ENCODE measurements at regions not wholly inside any gene's neighbourhood (a gene's known extent, or its start where the extent isn't known, plus 50 kb on each side); places are given as distances from the start of the nearest gene placed in this dataset.

GRCh38 chr9:129361196-129361595 lies 183.1 kb upstream of the IER5L start:
- ChIA-PET CTCF (no interaction called here), POLR2A (no interaction called here)

- ChIA-PET POLR2A (no interaction called here), CTCF (interaction anchor here (0.7 kb wide), 1 partner anchor 122 kb away, joined by 3 read pairs; no protein-coding TSS in a partner anchor)
These were observed 182.0 kb upstream of the IER5L start for GRCh38 chr9:129359916-129360536.

GRCh38 chr9:129359162-129359811 lies 181.2 kb upstream of the IER5L start:
- CTCF ChIA-PET = interaction anchor here (0.7 kb wide), 1 partner anchor 122 kb away, joined by 3 read pairs; no protein-coding TSS in a partner anchor
- POLR2A ChIA-PET = no interaction called here

- ChIA-PET CTCF (no interaction called here), POLR2A (no interaction called here)
These were observed 180.6 kb upstream of the IER5L start for GRCh38 chr9:129358621-129359154.

GRCh38 chr9:129357773-129358245 lies 179.7 kb upstream of the IER5L start:
- CTCF ChIA-PET = no interaction called here
- POLR2A ChIA-PET = no interaction called here

- POLR2A ChIA-PET = no interaction called here
- CTCF ChIA-PET = interaction anchor here (0.6 kb wide), 1 partner anchor 185 kb away, joined by 3 read pairs; no protein-coding TSS in a partner anchor
These were observed 179.1 kb upstream of the IER5L start for GRCh38 chr9:129356871-129357772.

- CTCF ChIA-PET = no interaction called here
- POLR2A ChIA-PET = no interaction called here
These were observed 177.6 kb upstream of the IER5L start for GRCh38 chr9:129355631-129356030.

- CTCF ChIA-PET = no interaction called here
These were observed 176.4 kb upstream of the IER5L start for GRCh38 chr9:129354498-129354897.

GRCh38 chr9:129353697-129354336 lies 175.8 kb upstream of the IER5L start:
- CTCF ChIA-PET = interaction anchor here (0.9 kb wide), 1 partner anchor 215 kb away, joined by 3 read pairs; no protein-coding TSS in a partner anchor
- POLR2A ChIA-PET = no interaction called here

More at GRCh38 chr9:129354498-129354897, 176.4 kb upstream of the IER5L start:
- POLR2A ChIA-PET = no interaction called here

GRCh38 chr9:129352146-129352865 lies 174.2 kb upstream of the IER5L start:
- CTCF ChIA-PET = interaction anchor here (0.6 kb wide), 1 partner anchor 178 kb away, joined by 3 read pairs; no protein-coding TSS in a partner anchor
- POLR2A ChIA-PET = no interaction called here

- POLR2A ChIA-PET = no interaction called here
- CTCF ChIA-PET = interaction anchor here (0.6 kb wide), 1 partner anchor 177 kb away, joined by 3 read pairs; no protein-coding TSS in a partner anchor
These were observed 173.6 kb upstream of the IER5L start for GRCh38 chr9:129351642-129352145.

- ChIA-PET CTCF (no interaction called here), POLR2A (no interaction called here)
These were observed 173.1 kb upstream of the IER5L start for GRCh38 chr9:129351058-129351641.

GRCh38 chr9:129350143-129350935 lies 172.3 kb upstream of the IER5L start:
- CTCF ChIA-PET = interaction anchor here (0.7 kb wide), 1 partner anchor 61 kb away, joined by 3 read pairs; no protein-coding TSS in a partner anchor

GRCh38 chr9:129349665-129349947 lies 171.5 kb upstream of the IER5L start:
- ChIA-PET CTCF (no interaction called here), POLR2A (no interaction called here)

More at GRCh38 chr9:129350143-129350935, 172.3 kb upstream of the IER5L start:
- POLR2A ChIA-PET = no interaction called here

- ChIA-PET POLR2A (no interaction called here), CTCF (no interaction called here)
These were observed 171.0 kb upstream of the IER5L start for GRCh38 chr9:129348890-129349664.

- CTCF ChIA-PET = no interaction called here
These were observed 169.5 kb upstream of the IER5L start for GRCh38 chr9:129347316-129348120.

More at GRCh38 chr9:129347316-129348120, 169.5 kb upstream of the IER5L start:
- POLR2A ChIA-PET = no interaction called here

Measured in activated CD8-positive, alpha-beta memory T cell treated with anti-CD3 and anti-CD28 coated beads for 36 hours (primary cell).